Activated T-helper 2 cell treated with anti-CD3 and anti-CD28 coated beads, Interferon-gamma antibody, Interleukin-2, Interleukin-4, amounts not matched to agents 10 μg/mL and 5 μg/mL and 100 μg/mL, durations not matched to agents 14 hours and 24 hours and 36 hours (primary cell): ENCODE measurements at regions not wholly inside any gene's neighbourhood (a gene's known extent, or its start where the extent isn't known, plus 50 kb on each side); places are given as distances from the start of the nearest gene placed in this dataset.
"Not testable (repeated sequence)": the region's sequence is repeated elsewhere in the genome, so short reads cannot be mapped to it uniquely, and the experiment has no call there.

ENCODE experiments used
- DNase-seq: peaks from one replicate; pipeline ENCODE4 v3.0.0; 2021; ENCODE audit warnings: low spot score
- H3K27ac Mint-ChIP-seq: one replicate; pipeline ENCODE4 v1.8.0; 2021; ENCODE audit warnings: mixed read lengths
- H3K27me3 Mint-ChIP-seq: one replicate; pipeline ENCODE4 v1.8.0; 2021; ENCODE audit warnings: low read depth, mixed read lengths
- H3K36me3 Mint-ChIP-seq: one replicate; pipeline ENCODE4 v1.8.0; 2021; ENCODE audit warnings: low read depth, mixed read lengths
- H3K4me1 Mint-ChIP-seq: one replicate; pipeline ENCODE4 v1.8.0; 2021; ENCODE audit warnings: low read depth, mixed read lengths
- H3K4me3 Mint-ChIP-seq: one replicate; pipeline ENCODE4 v1.8.0; 2021; ENCODE audit warnings: low read depth, mild to moderate bottlenecking, moderate library complexity, mixed read lengths
- H3K9me3 Mint-ChIP-seq: one replicate; pipeline ENCODE4 v1.8.0; 2021; ENCODE audit warnings: mixed read lengths
- intact Hi-C: fragments of 100-400 bp; cut with micrococcal nuclease; formaldehyde crosslinking; loops from one replicate; pipeline ENCODE4 v1.15.1; 2023

DNA sequence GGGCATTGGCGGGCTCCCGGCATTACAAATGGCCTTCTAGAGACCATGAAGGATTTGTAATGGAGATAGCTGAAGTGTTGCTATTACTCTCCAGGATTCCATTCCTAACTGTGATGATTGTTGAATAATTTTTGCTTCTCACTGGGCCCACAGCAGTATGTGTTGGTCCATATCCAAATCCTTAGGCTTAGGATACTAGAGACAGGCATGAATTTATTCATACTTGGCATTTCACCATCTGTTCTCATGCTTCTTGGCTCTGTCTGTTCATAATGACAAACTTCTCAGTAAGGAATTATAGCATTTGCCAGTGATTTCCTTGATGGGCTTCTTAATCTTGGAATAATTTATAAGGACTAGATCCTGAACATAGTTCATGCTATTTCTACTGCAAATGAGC lies 832.9 kb downstream of the C12orf50 start:
- intact Hi-C loops, result no loop called here
- H3K4me3 Mint-ChIP-seq, result no peak overlapping the region
- H3K27me3 Mint-ChIP-seq, result no peaks in the 10 kb centered on the region
- no peak for DNase-seq
- H3K4me1 Mint-ChIP-seq, result no peaks in the 10 kb centered on the region
- H3K9me3 Mint-ChIP-seq, result peaks cover 14% of the 10 kb centered on the region
- H3K27ac Mint-ChIP-seq, result no peak overlapping the region
- H3K36me3 Mint-ChIP-seq, result no peaks in the 10 kb centered on the region

DNA sequence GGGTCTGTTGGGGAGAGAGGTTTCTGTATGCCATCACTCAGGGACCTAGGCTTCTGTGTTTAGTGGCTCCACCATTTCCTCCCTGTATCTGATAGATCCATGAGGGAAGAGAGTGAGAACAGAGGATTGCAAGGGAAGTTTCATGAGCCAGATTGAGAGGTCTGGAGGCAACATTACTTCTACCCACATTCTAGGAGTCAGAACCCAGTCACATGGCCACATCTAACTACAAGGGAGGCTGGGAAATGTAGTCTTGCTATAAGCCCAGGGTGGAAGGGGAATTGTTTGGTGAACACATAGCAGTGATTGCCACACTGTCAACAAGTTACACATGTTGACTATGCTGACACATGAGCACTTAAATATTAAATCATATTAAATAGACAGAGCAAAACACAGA lies 834.8 kb downstream of the C12orf50 start:
- H3K4me3 Mint-ChIP-seq, DNase-seq, H3K27me3 Mint-ChIP-seq, H3K27ac Mint-ChIP-seq, H3K4me1 Mint-ChIP-seq, intact Hi-C loops, H3K36me3 Mint-ChIP-seq, H3K9me3 Mint-ChIP-seq: not testable (repeated sequence)

DNA sequence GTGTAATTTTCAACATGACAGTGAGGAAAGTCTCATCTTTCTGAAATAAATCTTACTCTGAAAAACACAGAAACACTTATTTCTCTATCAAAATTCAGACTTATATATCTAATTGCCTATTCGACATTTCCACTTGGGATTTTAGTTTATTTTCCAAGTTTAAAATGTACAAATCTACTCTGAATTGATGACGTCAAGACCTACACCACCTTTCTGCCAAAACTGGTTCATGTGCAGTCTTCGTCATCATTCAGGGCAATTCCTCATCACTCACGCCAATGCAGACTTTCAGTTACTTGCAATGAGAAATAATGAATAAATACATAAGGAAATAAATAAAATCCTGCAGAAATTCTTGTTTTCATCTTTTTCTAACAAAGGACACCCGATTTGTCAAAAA lies 843.8 kb downstream of the C12orf50 start:
- no peaks in the 10 kb centered on the region for H3K36me3 Mint-ChIP-seq
- H3K9me3 Mint-ChIP-seq, result peaks cover 13% of the 10 kb centered on the region
- H3K4me1 Mint-ChIP-seq, result no peaks in the 10 kb centered on the region
- no peak overlapping the region for H3K27ac Mint-ChIP-seq
- no peak for DNase-seq
- H3K27me3 Mint-ChIP-seq, result no peaks in the 10 kb centered on the region
- intact Hi-C loops, result no loop called here
- H3K4me3 Mint-ChIP-seq, result no peak overlapping the region

DNA sequence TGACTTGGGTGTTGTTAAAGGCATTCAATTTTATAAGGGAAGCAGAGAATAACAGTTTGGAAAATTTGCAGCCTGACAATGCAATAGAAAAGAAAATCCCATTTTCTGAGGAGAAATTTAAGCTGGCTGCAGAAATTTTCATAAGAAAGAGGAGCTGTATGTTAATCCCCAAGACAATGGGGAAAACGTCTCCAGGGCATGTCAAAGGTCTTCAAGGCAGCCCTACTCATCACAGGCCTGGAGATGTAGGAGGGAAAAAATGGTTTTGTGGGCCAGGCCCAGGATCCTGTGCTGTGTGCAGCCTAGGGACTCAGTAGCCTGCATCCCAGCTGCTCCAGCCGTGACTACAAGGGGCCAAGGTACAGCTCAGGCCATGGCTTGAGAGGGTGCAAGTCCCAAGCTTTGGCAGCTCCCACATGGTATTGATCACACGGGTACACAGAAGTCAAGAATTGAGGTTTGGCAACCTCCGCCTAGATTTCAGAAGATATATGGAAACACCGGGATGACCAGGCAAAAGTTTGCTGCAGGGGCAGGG lies 846.4 kb downstream of the C12orf50 start:
- no peak overlapping the region for H3K4me3 Mint-ChIP-seq
- no peak overlapping the region for H3K27ac Mint-ChIP-seq
- H3K9me3 Mint-ChIP-seq, result peaks cover 19% of the 10 kb centered on the region

DNA sequence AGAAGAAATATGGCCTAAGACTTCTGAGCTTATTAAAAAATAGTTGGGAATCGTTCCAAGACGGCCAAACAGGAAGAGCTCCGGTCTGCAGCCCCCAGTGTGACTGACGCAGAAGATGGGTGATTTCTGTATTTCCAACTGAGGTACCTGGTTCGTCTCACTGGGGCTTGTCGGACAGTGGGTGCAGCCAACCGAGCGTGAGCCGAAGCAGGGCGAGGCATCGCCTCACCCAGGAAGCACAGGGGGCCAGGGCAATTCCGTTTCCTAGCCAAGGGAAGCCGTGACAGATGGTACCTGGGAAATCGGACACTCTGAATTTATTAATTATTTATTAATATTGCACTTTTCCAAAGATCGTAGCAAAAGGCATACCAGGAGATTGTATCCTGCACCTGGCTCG lies 857.8 kb downstream of the C12orf50 start:
- Mint-ChIP-seq H3K4me3 (no peak overlapping the region), H3K36me3 (no peaks in the 10 kb centered on the region), H3K4me1 (no peaks in the 10 kb centered on the region), H3K9me3 (peaks cover 31% of the 10 kb centered on the region), H3K27me3 (no peaks in the 10 kb centered on the region), H3K27ac (no peak overlapping the region)
- no peak for DNase-seq
- intact Hi-C loops, result no loop called here

More for the DNA sequence above, 846.4 kb downstream of the C12orf50 start:
- Mint-ChIP-seq H3K4me1 (no peaks in the 10 kb centered on the region), H3K27me3 (no peaks in the 10 kb centered on the region), H3K36me3 (no peaks in the 10 kb centered on the region)
- intact Hi-C loops, result no loop called here
- DNase-seq, result no peak

DNA sequence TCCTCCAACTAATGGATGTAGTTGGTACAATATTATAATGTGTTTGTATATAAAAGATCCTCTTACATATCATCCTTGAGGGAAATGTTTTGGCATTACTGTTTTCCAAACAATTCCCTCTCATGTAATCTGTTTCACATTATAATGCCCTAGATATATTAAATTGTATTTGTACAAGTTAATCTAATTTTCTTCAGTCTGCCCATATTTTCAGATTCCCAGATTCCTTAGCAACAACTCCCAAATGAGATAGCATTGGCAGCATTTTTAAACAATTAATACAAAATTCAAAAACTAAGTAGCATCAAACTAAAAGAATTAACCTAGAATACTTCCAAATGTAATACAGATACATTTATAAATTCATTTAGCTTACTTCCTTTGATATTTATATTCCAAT lies 860.2 kb downstream of the C12orf50 start:
- Mint-ChIP-seq H3K4me3 (no peak overlapping the region), H3K4me1 (no peaks in the 10 kb centered on the region), H3K9me3 (peaks cover 35% of the 10 kb centered on the region), H3K27me3 (no peaks in the 10 kb centered on the region), H3K27ac (no peak overlapping the region), H3K36me3 (no peaks in the 10 kb centered on the region)
- intact Hi-C loops, result no loop called here
- DNase-seq, result no peak

DNA sequence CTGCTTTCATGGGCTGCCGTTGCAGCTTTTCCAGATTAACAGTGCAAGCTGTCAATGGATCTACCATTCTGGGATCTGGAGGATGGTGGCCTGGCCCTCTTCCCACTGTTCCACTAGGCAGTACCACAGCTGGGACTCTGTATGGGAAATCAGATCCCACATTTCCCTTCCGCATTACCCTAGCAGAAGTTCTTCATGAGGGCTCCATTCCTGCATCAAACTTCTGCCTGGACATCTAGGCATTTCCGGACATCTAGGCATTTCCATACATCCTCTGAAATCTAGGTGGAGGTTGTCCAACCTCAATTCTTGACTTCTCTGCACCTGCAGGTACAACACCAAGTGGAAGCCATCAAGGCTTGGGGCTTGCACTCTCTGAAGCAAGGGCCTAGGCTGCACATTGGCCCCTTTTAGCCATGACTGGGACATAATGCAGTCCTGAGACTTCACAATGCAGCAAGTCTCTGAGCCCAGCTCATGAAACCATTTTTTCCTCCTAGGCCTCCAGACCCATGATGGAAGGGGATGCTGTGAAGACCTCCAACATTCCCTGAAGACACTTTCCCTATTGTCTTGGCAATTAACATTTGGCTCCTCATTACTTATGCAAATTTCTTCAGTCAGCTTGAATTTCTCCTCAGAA lies 863.3 kb downstream of the C12orf50 start:
- Mint-ChIP-seq H3K4me3 (no peak overlapping the region), H3K4me1 (no peaks in the 10 kb centered on the region), H3K27me3 (no peaks in the 10 kb centered on the region), H3K36me3 (no peaks in the 10 kb centered on the region), H3K27ac (no peak overlapping the region), H3K9me3 (peaks cover 28% of the 10 kb centered on the region)
- intact Hi-C loops, result no loop called here
- DNase-seq, result no peak

DNA sequence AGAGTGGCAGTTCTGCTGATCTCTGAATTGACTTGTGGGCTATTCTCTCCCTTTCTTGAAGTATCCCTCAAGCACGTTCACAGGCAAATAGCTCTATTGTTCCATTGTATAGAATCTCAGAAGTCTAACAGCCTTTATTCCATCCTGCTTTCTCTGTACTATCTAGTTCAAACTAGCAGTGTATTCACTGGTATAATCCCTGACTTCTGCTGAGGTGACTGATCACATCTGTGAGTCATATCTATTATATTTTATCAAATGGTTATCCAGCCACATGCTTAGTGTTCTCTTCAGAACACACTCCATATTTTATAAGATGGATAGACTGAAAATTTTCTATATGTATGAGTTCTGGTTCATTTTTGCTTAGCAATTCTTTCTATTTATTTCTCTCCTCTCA lies 866.1 kb downstream of the C12orf50 start:
- intact Hi-C loops, result no loop called here
- peaks cover 28% of the 10 kb centered on the region for H3K9me3 Mint-ChIP-seq
- no peak overlapping the region for H3K4me3 Mint-ChIP-seq
- no peak overlapping the region for H3K27ac Mint-ChIP-seq
- no peaks in the 10 kb centered on the region for H3K36me3 Mint-ChIP-seq
- DNase-seq, result no peak
- no peaks in the 10 kb centered on the region for H3K4me1 Mint-ChIP-seq
- H3K27me3 Mint-ChIP-seq, result no peaks in the 10 kb centered on the region

DNA sequence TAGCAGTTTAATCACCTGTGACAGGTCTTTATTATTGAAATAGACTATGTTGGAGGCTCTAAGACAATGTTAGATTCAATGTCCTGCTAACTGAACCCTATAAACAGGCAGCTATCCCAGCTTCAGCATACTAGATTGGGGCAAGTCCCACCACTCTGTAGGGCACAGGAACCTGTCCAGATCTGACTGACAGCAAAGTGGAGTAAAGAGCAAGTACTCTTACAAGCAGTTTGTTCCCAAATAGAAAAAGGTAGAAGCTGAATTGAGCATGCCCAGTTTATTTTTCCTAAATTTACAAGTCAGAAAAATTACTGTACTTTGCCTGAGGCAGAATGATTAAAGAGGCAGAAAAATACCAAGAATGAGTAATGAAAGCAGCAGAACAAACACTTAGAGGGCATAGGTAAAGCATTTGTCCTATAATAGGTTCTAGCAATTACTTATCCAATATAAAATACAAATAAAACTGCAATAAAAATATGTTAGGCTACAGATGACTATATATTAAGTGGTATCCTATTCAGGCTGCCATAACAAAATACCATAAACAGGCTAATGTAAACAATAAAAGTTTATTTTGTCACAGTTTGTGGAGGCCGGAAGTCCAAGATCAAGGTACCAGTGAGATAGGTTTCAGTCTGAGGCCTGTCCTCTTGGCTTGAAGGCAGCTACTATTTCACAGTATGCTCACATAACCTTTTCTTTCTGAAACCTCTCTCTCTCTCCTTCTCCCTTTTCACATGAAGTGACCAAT lies 868.2 kb downstream of the C12orf50 start:
- no peak for DNase-seq
- intact Hi-C loops, result no loop called here
- no peak overlapping the region for H3K27ac Mint-ChIP-seq
- no peaks in the 10 kb centered on the region for H3K36me3 Mint-ChIP-seq
- H3K9me3 Mint-ChIP-seq, result peaks cover 21% of the 10 kb centered on the region
- H3K27me3 Mint-ChIP-seq, result no peaks in the 10 kb centered on the region
- no peak overlapping the region for H3K4me3 Mint-ChIP-seq
- H3K4me1 Mint-ChIP-seq, result no peaks in the 10 kb centered on the region

DNA sequence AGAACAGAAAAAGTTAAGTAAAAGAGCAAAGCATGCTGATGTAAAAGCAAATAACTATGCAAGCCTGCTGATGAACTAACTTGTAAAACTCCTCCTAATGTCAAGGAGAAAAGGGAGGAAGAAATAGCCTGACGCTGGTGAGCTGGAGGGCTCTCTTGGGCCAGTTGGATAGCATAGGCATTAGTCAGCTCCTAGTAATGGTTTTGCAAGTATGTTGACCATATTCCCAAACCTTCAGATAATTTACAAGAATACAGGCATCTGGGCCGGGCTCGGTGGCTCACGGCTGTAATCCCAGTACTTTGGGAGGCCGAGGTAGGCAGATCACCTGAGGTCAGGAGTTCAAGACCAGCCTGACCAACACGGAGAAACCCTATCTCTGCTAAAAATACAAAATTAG lies 871.4 kb downstream of the C12orf50 start:
- H3K9me3 Mint-ChIP-seq, result peaks cover 9% of the 10 kb centered on the region
- H3K27me3 Mint-ChIP-seq, result no peaks in the 10 kb centered on the region
- H3K4me1 Mint-ChIP-seq, result no peaks in the 10 kb centered on the region
- no peak for DNase-seq
- no peak overlapping the region for H3K4me3 Mint-ChIP-seq
- H3K27ac Mint-ChIP-seq, result no peak overlapping the region
- intact Hi-C loops, result no loop called here
- H3K36me3 Mint-ChIP-seq, result no peaks in the 10 kb centered on the region

DNA sequence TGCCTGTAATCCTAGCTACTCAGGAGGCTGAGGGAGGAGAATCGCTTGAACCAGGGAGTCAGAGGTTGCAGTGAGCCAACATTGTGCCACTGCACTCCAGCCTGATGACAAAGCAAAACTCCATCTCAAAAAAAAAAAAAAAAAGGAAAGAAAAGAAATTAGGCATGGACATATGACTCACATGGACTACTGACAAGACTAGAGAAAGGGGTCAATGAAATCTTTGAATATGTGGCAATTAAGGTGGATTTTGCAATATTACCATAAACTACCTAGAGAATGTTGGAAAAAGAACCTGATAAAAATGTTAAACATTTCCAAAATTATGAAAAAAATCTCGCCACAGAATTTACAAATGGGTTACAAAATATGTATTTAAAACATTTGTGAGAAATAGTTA lies 873.6 kb downstream of the C12orf50 start:
- Mint-ChIP-seq H3K36me3 (no peaks in the 10 kb centered on the region), H3K27ac (no peak overlapping the region), H3K4me1 (no peaks in the 10 kb centered on the region), H3K9me3 (peaks cover 16% of the 10 kb centered on the region), H3K4me3 (no peak overlapping the region), H3K27me3 (no peaks in the 10 kb centered on the region)
- intact Hi-C loops, result no loop called here
- no peak for DNase-seq

DNA sequence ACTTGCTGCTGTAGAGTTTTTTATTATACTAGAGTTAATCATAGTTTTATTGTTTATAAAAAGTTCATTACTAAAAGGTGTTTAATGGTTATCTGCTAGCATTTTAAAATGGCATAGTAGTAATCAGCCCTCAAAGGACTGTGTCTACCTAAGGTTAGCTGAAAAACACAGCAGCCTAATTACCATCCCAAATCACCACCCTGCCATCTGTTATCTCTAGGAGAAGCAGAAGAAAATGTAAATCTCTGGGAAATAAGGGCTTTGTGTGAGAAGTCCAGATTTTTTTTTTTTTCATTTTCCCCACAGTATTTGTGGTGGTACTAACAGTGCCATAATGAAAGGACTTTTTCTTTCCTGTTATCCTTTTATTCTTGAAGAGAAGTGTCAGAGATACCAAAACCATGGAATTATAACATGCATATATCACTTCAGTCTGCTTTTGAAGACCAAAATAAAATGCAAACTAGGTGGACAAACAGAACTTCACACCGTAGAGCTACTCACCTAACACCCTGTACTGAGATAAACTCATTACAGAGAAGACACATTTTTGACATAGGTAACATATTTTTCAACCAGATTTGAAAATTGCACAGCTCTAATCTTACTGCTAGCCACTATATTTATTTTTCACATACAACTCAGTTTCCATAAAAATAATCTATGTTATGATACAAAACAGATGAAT lies 876.2 kb downstream of the C12orf50 start:
- Mint-ChIP-seq H3K4me1 (no peaks in the 10 kb centered on the region), H3K27ac (no peak overlapping the region), H3K4me3 (no peak overlapping the region), H3K9me3 (peaks cover 34% of the 10 kb centered on the region), H3K27me3 (no peaks in the 10 kb centered on the region), H3K36me3 (no peaks in the 10 kb centered on the region)
- no peak for DNase-seq
- intact Hi-C loops, result no loop called here

DNA sequence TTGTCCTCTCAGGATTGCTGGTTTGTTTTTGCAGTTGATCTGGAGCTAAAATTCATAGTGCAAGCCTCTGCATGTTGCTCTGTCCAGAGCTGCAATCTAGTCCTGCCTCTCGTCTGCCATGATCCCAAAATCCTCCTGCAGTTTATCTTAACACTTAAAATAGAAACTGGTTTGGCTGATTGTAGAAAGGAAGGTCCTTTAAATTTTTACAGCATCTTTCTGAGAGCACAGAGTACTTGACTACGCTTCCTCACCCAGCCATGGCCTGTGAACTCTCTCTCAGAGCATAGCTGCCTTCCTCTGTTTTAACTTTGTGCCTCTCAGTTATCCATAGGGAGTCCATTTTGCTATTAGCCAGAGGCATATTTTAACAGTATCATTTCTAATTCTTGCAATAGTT lies 877.1 kb downstream of the C12orf50 start:
- Mint-ChIP-seq H3K9me3 (peaks cover 34% of the 10 kb centered on the region), H3K36me3 (no peaks in the 10 kb centered on the region), H3K27ac (no peak overlapping the region), H3K4me3 (no peak overlapping the region), H3K27me3 (no peaks in the 10 kb centered on the region), H3K4me1 (no peaks in the 10 kb centered on the region)
- no peak for DNase-seq
- intact Hi-C loops, result no loop called here
